ENCODE measurements at regions not wholly inside any gene's neighbourhood (a gene's known extent, or its start where the extent isn't known, plus 50 kb on each side); places are given as distances from the start of the nearest gene placed in this dataset.

GRCh38 chr4:74669702-74670101 is 124.6 kb downstream of the BTC start:
- TF ChIP-seq CTCF (IDR thresholded peaks at IDR 0.05; ENCODE audit: control insufficient read depth, extremely low read depth, insufficient read depth): no peak
- DNase-seq (ENCODE audit: low read depth): no peak
- H3K4me3 ChIP-seq (ENCODE audit: low read depth, low read length): no peak overlapping the region

- TF ChIP-seq CTCF (IDR thresholded peaks at IDR 0.05; ENCODE audit: control insufficient read depth, extremely low read depth, insufficient read depth): no peak
- H3K4me3 ChIP-seq (ENCODE audit: low read depth, low read length): no peak overlapping the region
- DNase-seq (ENCODE audit: low read depth): no peak
These were observed 123.7 kb downstream of the BTC start for GRCh38 chr4:74670583-74670982.

GRCh38 chr4:74671080-74671698 is 123.1 kb downstream of the BTC start:
- H3K4me3 ChIP-seq (ENCODE audit: low read depth, low read length): no peak overlapping the region
- DNase-seq (ENCODE audit: low read depth): no peak
- peak; percentile 63 for TF ChIP-seq CTCF (IDR thresholded peaks at IDR 0.05; ENCODE audit: control insufficient read depth, extremely low read depth, insufficient read depth)

GRCh38 chr4:74674750-74675149 is 119.6 kb downstream of the BTC start:
- no peak overlapping the region for H3K4me3 ChIP-seq (ENCODE audit: low read depth, low read length)
- TF ChIP-seq CTCF (IDR thresholded peaks at IDR 0.05; ENCODE audit: control insufficient read depth, extremely low read depth, insufficient read depth): no peak
- DNase-seq (ENCODE audit: low read depth): no peak

- H3K4me3 ChIP-seq (ENCODE audit: low read depth, low read length): no peak overlapping the region
- DNase-seq (ENCODE audit: low read depth): peak; percentile 46
- TF ChIP-seq CTCF (IDR thresholded peaks at IDR 0.05; ENCODE audit: control insufficient read depth, extremely low read depth, insufficient read depth): peak; percentile 81
These were observed 118.5 kb downstream of the BTC start for GRCh38 chr4:74675673-74676279.

- no peak for DNase-seq (ENCODE audit: low read depth)
- H3K4me3 ChIP-seq (ENCODE audit: low read depth, low read length): no peak overlapping the region
- no peak for TF ChIP-seq CTCF (IDR thresholded peaks at IDR 0.05; ENCODE audit: control insufficient read depth, extremely low read depth, insufficient read depth)
These were observed 111.6 kb downstream of the BTC start for GRCh38 chr4:74682567-74683359.
